ENCODE measurements at regions not wholly inside any gene's neighbourhood (a gene's known extent, or its start where the extent isn't known, plus 50 kb on each side); places are given as distances from the start of the nearest gene placed in this dataset.

DNA sequence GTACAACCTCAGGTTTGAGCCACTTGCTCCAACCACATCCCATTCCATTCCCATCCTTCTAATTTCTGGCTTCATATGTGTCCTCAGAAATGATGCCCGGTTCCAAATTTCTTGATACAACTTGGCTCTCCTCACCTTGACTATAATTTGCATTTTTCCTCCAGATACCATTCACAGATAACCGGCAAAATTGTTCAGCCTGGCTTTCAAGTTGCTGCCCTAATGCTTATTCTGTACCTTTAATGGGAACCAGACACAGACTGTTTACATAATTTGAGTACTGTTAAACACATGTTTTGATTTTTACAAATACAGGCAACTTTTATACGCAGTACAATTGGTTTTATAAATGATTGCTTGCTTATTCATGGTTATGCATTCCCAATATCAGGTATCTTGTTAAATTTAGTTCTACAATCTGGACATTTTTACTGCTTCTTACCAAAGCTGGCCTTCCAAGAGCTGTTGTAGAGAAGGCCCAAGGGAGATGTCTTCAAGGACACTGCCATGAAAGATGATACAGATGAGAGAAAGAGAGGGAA, 649.5 kb upstream of the CAMK1G start:
- no peaks in the 10 kb centered on the region for H3K9me2 ChIP-seq (ENCODE audit: insufficient read depth, low read length)
- H3K27ac ChIP-seq (ENCODE audit: low read depth, low read length, poor library complexity, severe bottlenecking), result no peak overlapping the region
- H2AFZ ChIP-seq (ENCODE audit: low read length), result no peak overlapping the region
- CTCF ChIA-PET (ENCODE audit: unreplicated experiment), result no interaction called here
- intact Hi-C loops (cut with micrococcal nuclease; ENCODE audit: unreplicated experiment), result no loop called here
- no peak overlapping the region for H3K4me2 ChIP-seq (ENCODE audit: low read length)
- no peaks in the 10 kb centered on the region for H3K36me3 ChIP-seq (ENCODE audit: insufficient read depth, low read length)
- TF ChIP-seq, protein P1, sequence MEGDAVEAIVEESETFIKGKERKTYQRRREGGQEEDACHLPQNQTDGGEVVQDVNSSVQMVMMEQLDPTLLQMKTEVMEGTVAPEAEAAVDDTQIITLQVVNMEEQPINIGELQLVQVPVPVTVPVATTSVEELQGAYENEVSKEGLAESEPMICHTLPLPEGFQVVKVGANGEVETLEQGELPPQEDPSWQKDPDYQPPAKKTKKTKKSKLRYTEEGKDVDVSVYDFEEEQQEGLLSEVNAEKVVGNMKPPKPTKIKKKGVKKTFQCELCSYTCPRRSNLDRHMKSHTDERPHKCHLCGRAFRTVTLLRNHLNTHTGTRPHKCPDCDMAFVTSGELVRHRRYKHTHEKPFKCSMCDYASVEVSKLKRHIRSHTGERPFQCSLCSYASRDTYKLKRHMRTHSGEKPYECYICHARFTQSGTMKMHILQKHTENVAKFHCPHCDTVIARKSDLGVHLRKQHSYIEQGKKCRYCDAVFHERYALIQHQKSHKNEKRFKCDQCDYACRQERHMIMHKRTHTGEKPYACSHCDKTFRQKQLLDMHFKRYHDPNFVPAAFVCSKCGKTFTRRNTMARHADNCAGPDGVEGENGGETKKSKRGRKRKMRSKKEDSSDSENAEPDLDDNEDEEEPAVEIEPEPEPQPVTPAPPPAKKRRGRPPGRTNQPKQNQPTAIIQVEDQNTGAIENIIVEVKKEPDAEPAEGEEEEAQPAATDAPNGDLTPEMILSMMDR (conservative IDR thresholded peaks at IDR 0.05; ENCODE audit: low read length), result no peak
- TF ChIP-seq EZH2phosphoT487 (IDR thresholded peaks at IDR 0.05; ENCODE audit: borderline replicate concordance, low read depth, low read length), result no peak
- H3K79me2 ChIP-seq (ENCODE audit: insufficient read depth, low read depth, low read length), result no peaks in the 10 kb centered on the region
- no peaks in the 10 kb centered on the region for H3K4me1 ChIP-seq (ENCODE audit: insufficient read depth, low read length, poor library complexity, severe bottlenecking)
- no peaks in the 10 kb centered on the region for H3K9me3 ChIP-seq (ENCODE audit: low read length)
- no peak for DNase-seq (ENCODE audit: low spot score)
- POLR2A ChIA-PET, result no interaction called here
- no peak overlapping the region for H3K4me3 ChIP-seq (ENCODE audit: low read depth, low read length, poor library complexity, severe bottlenecking)
- no peaks in the 10 kb centered on the region for H4K20me1 ChIP-seq (ENCODE audit: insufficient read depth, low read length)
- no TSS peak for BruUV-seq (replicated peaks)

DNA sequence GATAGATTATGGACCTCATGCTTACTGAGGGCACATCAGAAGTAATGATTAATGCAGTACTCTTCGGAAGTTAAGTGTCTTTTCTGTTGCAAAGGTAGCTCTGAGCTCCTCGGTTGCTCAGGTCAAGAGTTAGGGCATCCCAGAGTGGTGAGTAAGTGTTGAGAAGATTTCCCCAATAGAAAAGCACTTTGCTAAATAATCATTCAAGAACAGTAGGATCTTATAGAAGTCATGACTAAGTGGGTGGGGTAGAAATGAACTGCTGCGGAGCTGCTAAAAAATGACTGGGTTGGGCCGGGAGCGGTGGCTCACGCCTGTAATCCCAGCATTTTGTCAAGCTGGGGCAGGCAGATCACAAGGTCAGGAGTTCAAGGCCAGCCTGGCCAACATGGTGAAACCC, 648.6 kb upstream of the CAMK1G start:
- no peak for DNase-seq (ENCODE audit: low spot score)
- Histone ChIP-seq H3K4me3 (ENCODE audit: low read depth, low read length, poor library complexity, severe bottlenecking) (no peak overlapping the region), H3K36me3 (ENCODE audit: insufficient read depth, low read length) (no peaks in the 10 kb centered on the region), H3K4me1 (ENCODE audit: insufficient read depth, low read length, poor library complexity, severe bottlenecking) (no peaks in the 10 kb centered on the region), H3K4me2 (ENCODE audit: low read length) (no peak overlapping the region), H3K27ac (ENCODE audit: low read depth, low read length, poor library complexity, severe bottlenecking) (no peak overlapping the region), H4K20me1 (ENCODE audit: insufficient read depth, low read length) (no peaks in the 10 kb centered on the region), H3K9me3 (ENCODE audit: low read length) (no peaks in the 10 kb centered on the region), H3K9me2 (ENCODE audit: insufficient read depth, low read length) (no peaks in the 10 kb centered on the region), H2AFZ (ENCODE audit: low read length) (no peak overlapping the region), H3K79me2 (ENCODE audit: insufficient read depth, low read depth, low read length) (no peaks in the 10 kb centered on the region)
- CTCF ChIA-PET (ENCODE audit: unreplicated experiment), result no interaction called here
- POLR2A ChIA-PET, result no interaction called here
- intact Hi-C loops (cut with micrococcal nuclease; ENCODE audit: unreplicated experiment), result no loop called here
- TF ChIP-seq, protein P1 (conservative IDR thresholded peaks at IDR 0.05; ENCODE audit: low read length), result no peak
- no peak for TF ChIP-seq EZH2phosphoT487 (IDR thresholded peaks at IDR 0.05; ENCODE audit: borderline replicate concordance, low read depth, low read length)
- BruUV-seq (replicated peaks), result no TSS peak

DNA sequence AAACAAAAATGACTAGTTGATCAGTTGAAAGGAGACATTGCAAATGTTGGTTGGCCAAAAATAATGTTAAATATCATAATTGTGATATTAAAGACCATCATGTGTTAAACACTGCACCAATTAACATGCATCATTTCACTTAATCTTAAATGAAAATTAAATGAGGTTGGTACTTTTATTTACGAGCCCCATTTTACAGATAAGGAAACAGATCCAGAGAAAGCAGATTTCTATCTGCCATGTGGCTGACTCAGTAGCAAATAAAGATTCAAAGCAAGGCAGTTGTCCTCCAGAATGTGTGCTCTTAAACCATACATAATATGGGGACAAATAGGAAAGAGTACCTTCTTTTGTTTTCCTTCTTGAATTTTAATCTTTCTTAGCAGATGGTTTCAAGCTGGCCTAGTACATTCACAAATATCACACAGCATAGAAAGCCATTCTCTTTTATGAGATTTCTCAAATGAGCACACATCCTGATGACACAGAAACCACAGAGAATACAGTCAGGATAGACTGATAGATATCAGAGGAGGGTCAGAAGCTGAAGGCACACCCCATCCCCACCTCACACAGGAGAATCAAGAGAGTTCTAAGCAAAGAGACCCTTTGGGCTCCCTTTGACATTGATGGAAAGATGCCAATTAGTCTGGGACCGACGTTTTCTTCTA, 647.9 kb upstream of the CAMK1G start:
- Histone ChIP-seq H2AFZ (ENCODE audit: low read length) (no peak overlapping the region), H3K4me3 (ENCODE audit: low read depth, low read length, poor library complexity, severe bottlenecking) (no peak overlapping the region), H3K9me3 (ENCODE audit: low read length) (no peaks in the 10 kb centered on the region), H3K4me1 (ENCODE audit: insufficient read depth, low read length, poor library complexity, severe bottlenecking) (no peaks in the 10 kb centered on the region), H3K9me2 (ENCODE audit: insufficient read depth, low read length) (no peaks in the 10 kb centered on the region), H3K27ac (ENCODE audit: low read depth, low read length, poor library complexity, severe bottlenecking) (no peak overlapping the region), H3K4me2 (ENCODE audit: low read length) (no peak overlapping the region), H3K36me3 (ENCODE audit: insufficient read depth, low read length) (no peaks in the 10 kb centered on the region), H4K20me1 (ENCODE audit: insufficient read depth, low read length) (no peaks in the 10 kb centered on the region), H3K79me2 (ENCODE audit: insufficient read depth, low read depth, low read length) (no peaks in the 10 kb centered on the region)
- CTCF ChIA-PET (ENCODE audit: unreplicated experiment), result no interaction called here
- no peak for TF ChIP-seq EZH2phosphoT487 (IDR thresholded peaks at IDR 0.05; ENCODE audit: borderline replicate concordance, low read depth, low read length)
- TF ChIP-seq, protein P1 (conservative IDR thresholded peaks at IDR 0.05; ENCODE audit: low read length), result no peak
- POLR2A ChIA-PET, result no interaction called here
- no TSS peak for BruUV-seq (replicated peaks)
- DNase-seq (ENCODE audit: low spot score), result no peak
- intact Hi-C loops (cut with micrococcal nuclease; ENCODE audit: unreplicated experiment), result no loop called here
